Stomach smooth muscle (tissue), 2 donors: ENCODE measurements at regions not wholly inside any gene's neighbourhood (a gene's known extent, or its start where the extent isn't known, plus 50 kb on each side); places are given as distances from the start of the nearest gene placed in this dataset.
"Not testable (repeated sequence)": the region's sequence is repeated elsewhere in the genome, so short reads cannot be mapped to it uniquely, and the experiment has no call there.

Experiments used
- H3K27ac ChIP-seq: one replicate; pipeline ENCODE4 v1.7.0; 2013; ENCODE audit warnings: mild to moderate bottlenecking, low read length, inconsistent platforms
- H3K27me3 ChIP-seq, 2 donors: one replicate each; pipeline ENCODE4 v1.7.0; 2013; ENCODE audit warnings: low read length in 2 of 2; ENCODE audit not compliant: insufficient read depth in 2 of 2, control insufficient read depth in 1 of 2
- H3K36me3 ChIP-seq, 2 donors: one replicate each; pipeline ENCODE4 v1.7.0; 2013; ENCODE audit warnings: low read length in 2 of 2; ENCODE audit not compliant: control insufficient read depth in 2 of 2, insufficient read depth in 2 of 2
- H3K4me1 ChIP-seq: one replicate; pipeline ENCODE4 v1.7.0; 2013; ENCODE audit warnings: low read length; ENCODE audit not compliant: control insufficient read depth, insufficient read depth
- H3K4me3 ChIP-seq, 2 donors: one replicate each; pipeline ENCODE4 v1.7.0; 2013; ENCODE audit warnings: low read length in 2 of 2
- H3K9ac ChIP-seq, 2 donors: one replicate each; pipeline ENCODE4 v1.7.0; 2013; ENCODE audit warnings: low read length in 2 of 2, mild to moderate bottlenecking in 1 of 2
- H3K9me3 ChIP-seq, 2 donors: one replicate each; pipeline ENCODE4 v1.7.0; 2013; ENCODE audit warnings: low read length in 2 of 2; ENCODE audit not compliant: control insufficient read depth in 2 of 2
- donor health status: healthy.
- donor health status: Pancreatic carcinoma.

DNA sequence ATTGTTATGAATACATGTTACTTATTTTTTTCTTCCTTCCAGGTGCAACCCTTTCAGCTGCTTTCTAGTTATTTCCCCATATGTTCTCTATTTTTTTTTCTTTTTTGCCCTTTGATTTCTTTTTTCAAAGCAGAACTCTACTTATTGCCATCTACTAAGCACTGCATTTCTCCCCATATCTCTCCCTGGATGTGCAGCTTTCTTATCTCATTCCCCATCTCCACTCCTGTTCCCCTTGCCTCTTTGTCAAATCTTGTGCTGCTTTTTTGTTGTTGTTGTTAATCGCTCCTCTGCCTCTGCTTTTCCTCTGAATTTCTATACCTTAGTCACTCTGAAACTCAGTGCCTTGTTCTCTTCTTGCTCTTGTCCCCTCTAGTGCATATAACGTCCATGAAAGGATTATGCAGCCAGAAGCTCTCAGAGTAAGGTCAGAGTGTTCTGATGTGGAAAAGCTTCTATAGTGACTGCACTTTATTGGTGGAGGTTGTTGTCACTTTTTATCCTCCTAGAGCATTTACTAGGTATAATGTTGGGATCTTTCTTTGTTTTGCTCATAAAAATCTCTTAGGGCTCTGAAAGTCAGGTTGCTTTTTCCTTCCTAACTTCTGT, 51.1 kb upstream of the JADE1 start:
- no peaks in the 10 kb centered on the region for H3K4me1 ChIP-seq
- no peak overlapping the region for H3K27ac ChIP-seq
- no peaks in the 10 kb centered on the region for H3K9me3 ChIP-seq
- no peak overlapping the region for H3K4me3 ChIP-seq
- H3K9ac ChIP-seq: no peak overlapping the region
- no peaks in the 10 kb centered on the region for H3K27me3 ChIP-seq
- no peaks in the 10 kb centered on the region for H3K36me3 ChIP-seq

DNA sequence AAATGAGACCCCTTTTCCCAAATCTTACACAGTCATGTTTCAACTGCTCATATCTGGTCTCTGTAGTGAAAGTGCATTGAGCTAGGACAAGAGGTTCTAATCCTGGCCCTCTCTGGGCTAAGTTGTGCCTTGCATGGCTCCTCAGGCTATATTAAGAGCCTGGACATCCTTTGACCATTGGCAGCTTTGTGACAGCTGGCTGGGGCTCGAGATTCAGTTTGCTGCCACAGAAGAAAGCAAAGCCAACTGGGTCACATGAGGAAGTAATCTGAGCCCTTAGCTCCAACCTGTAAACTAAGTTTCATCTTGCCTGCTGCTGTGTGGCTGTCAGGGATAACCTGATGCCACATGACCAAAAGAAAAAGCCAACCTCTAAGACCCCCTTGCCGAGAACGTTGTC, 51.8 kb upstream of the JADE1 start:
- Histone ChIP-seq H3K9ac (no peak overlapping the region), H3K4me1 (no peaks in the 10 kb centered on the region), H3K27me3 (no peaks in the 10 kb centered on the region), H3K4me3 (no peak overlapping the region), H3K9me3 (no peaks in the 10 kb centered on the region), H3K36me3 (no peaks in the 10 kb centered on the region), H3K27ac (no peak overlapping the region)

DNA sequence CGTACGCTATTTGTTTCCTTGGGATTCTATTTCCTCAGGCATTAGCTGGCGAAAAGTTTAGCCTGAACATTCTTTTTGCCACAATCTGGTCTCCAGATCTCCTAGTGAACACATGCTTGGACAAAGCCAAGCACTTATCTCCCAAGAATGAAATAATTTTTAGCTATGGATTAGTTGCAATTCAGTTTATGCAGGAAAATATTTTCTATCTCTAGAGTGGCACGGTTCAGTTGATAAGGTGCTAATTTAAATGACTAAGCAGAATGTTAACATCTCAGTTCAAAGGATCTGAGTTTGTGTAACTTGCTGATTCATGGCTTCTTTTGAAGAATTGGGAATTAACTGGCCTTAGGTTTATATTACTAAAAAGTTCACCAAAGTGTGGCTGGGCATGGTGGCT, 58.1 kb upstream of the JADE1 start:
- Histone ChIP-seq H3K9ac (no peak overlapping the region), H3K4me3 (no peak overlapping the region), H3K4me1 (no peaks in the 10 kb centered on the region), H3K27ac (no peak overlapping the region), H3K36me3 (no peaks in the 10 kb centered on the region), H3K27me3 (no peaks in the 10 kb centered on the region), H3K9me3 (no peaks in the 10 kb centered on the region)

- H3K9ac ChIP-seq, H3K36me3 ChIP-seq: not testable (repeated sequence)
Observed at GRCh38 chr4:128741748-128742147, 67.8 kb upstream of the JADE1 start.

GRCh38 chr4:128737098-128737513, 72.4 kb upstream of the JADE1 start:
- H3K27me3 ChIP-seq: no peaks in the 10 kb centered on the region
- no peak overlapping the region for H3K27ac ChIP-seq
- no peaks in the 10 kb centered on the region for H3K4me1 ChIP-seq
- no peaks in the 10 kb centered on the region for H3K9me3 ChIP-seq
- H3K9ac ChIP-seq: no peak overlapping the region
- no peaks in the 10 kb centered on the region for H3K36me3 ChIP-seq
- no peak overlapping the region for H3K4me3 ChIP-seq

More at GRCh38 chr4:128741748-128742147, 67.8 kb upstream of the JADE1 start:
- H3K27me3 ChIP-seq, H3K4me3 ChIP-seq, H3K4me1 ChIP-seq, H3K9me3 ChIP-seq, H3K27ac ChIP-seq: not testable (repeated sequence)

GRCh38 chr4:128735714-128736113, 73.8 kb upstream of the JADE1 start:
- Histone ChIP-seq H3K27ac (no peak overlapping the region), H3K36me3 (no peaks in the 10 kb centered on the region), H3K27me3 (no peaks in the 10 kb centered on the region), H3K9me3 (no peaks in the 10 kb centered on the region), H3K9ac (no peak overlapping the region), H3K4me3 (no peak overlapping the region), H3K4me1 (no peaks in the 10 kb centered on the region)

- H3K27ac ChIP-seq: no peak overlapping the region
- no peak overlapping the region for H3K9ac ChIP-seq
Observed at GRCh38 chr4:128728190-128728589, 81.3 kb upstream of the JADE1 start.

DNA sequence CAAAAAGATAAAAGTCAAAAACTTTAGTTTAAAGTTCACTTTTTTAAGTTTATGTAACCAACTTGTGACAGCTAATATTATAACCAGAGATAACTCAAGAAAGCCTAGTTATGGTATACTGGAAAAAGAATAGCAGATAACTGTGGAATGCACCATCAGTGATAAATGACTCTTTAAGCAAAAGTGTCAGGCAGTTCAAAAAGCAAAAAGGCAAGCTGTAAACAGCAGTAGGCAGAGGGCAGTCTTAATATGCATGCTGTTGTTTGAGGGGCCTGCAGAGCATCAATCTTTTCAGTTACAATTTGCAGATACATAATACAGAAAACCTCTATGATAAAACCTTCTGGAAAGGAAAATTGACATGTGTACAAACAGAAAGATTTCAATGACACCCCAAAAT, 81.8 kb upstream of the JADE1 start:
- H3K9ac ChIP-seq: no peak overlapping the region
- no peak overlapping the region for H3K27ac ChIP-seq

More at GRCh38 chr4:128728190-128728589, 81.3 kb upstream of the JADE1 start:
- H3K4me3 ChIP-seq: no peak overlapping the region
- no peaks in the 10 kb centered on the region for H3K27me3 ChIP-seq
- H3K36me3 ChIP-seq: no peaks in the 10 kb centered on the region
- H3K4me1 ChIP-seq: no peaks in the 10 kb centered on the region
- H3K9me3 ChIP-seq: no peaks in the 10 kb centered on the region

DNA sequence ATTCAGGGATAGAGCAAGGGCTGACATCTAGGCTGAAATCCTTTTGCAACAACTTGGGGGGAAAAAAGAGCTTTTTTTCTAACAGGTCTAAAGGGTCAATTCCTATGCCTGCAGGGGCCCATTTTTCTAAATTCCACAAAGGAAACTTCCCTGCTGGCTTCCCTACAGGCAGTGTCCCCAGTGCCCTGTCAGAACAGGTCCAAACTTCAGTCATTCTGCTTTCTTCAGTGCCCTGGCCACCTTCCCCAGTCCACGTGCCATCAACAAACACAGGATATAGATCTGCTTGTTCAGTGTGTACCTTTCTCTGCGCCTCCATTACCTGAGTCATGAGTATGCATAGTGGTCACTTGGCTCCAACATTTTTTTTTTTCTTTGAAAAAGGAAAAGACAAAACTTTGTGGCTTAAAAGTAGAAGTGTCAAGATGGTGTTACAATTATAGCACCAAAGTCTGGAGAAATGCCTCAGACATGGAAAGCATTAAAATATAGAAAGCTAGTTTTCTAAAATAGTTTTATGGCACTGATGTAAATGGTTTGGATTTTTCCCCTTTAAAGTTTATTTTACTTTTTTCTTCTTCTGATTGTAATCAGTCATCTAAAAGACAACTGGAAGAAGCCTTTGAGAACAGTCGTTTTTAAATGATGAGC, 84.0 kb upstream of the JADE1 start:
- peaks cover 3% of the 10 kb centered on the region for H3K4me1 ChIP-seq
- H3K9me3 ChIP-seq: no peaks in the 10 kb centered on the region
- H3K36me3 ChIP-seq: no peaks in the 10 kb centered on the region
- no peak overlapping the region for H3K27ac ChIP-seq
- no peak overlapping the region for H3K9ac ChIP-seq
- no peaks in the 10 kb centered on the region for H3K27me3 ChIP-seq
- H3K4me3 ChIP-seq: no peak overlapping the region

More for the DNA sequence above, 81.8 kb upstream of the JADE1 start:
- Histone ChIP-seq H3K4me1 (no peaks in the 10 kb centered on the region), H3K4me3 (no peak overlapping the region), H3K27me3 (no peaks in the 10 kb centered on the region), H3K9me3 (no peaks in the 10 kb centered on the region), H3K36me3 (no peaks in the 10 kb centered on the region)

- H3K36me3 ChIP-seq: no peaks in the 10 kb centered on the region
- no peak overlapping the region for H3K27ac ChIP-seq
- H3K9me3 ChIP-seq: no peaks in the 10 kb centered on the region
- no peak overlapping the region for H3K4me3 ChIP-seq
- peaks cover 3% of the 10 kb centered on the region for H3K4me1 ChIP-seq
- H3K9ac ChIP-seq: no peak overlapping the region
- H3K27me3 ChIP-seq: no peaks in the 10 kb centered on the region
Observed at GRCh38 chr4:128722911-128723310, 86.6 kb upstream of the JADE1 start.

DNA sequence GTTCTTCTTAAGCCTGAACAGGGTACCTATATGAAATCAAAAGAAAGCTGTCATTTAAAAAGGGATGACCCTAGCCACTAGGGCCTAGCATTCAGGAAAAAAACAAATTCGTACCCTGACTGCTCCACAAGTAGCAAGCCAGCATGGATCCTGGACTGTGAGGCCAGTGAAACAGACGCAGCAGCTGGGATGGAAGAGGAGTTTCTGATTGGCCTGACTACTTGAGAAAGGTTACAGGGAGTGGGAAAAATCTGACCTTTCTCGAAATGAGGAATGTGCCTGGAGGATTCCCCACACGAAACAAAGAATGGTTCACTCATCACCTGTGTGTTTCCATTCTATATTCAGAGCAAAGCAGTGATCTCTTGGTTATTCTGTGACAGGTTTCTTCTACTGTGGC, 87.6 kb upstream of the JADE1 start:
- peak overlapping the region; percentile 46 for H3K27ac ChIP-seq
- no peaks in the 10 kb centered on the region for H3K9me3 ChIP-seq

More for the DNA sequence above, 87.6 kb upstream of the JADE1 start:
- Histone ChIP-seq H3K9ac (no peak overlapping the region), H3K4me1 (peaks cover 3% of the 10 kb centered on the region), H3K27me3 (no peaks in the 10 kb centered on the region), H3K4me3 (no peak overlapping the region), H3K36me3 (no peaks in the 10 kb centered on the region)
